ENCODE measurements at regions not wholly inside any gene's neighbourhood (a gene's known extent, or its start where the extent isn't known, plus 50 kb on each side); places are given as distances from the start of the nearest gene placed in this dataset.
"Not testable (repeated sequence)": the region's sequence is repeated elsewhere in the genome, so short reads cannot be mapped to it uniquely, and the experiment has no call there.

GRCh38 chr4:31678356-31678755 lies 958.2 kb downstream of the PCDH7 start:
- DNase-seq: no peak

GRCh38 chr4:31682796-31683195 lies 962.6 kb downstream of the PCDH7 start:
- DNase-seq: no peak

GRCh38 chr4:31687717-31688342 lies 967.7 kb downstream of the PCDH7 start:
- no peak for DNase-seq

- DNase-seq: no peak
Measured at GRCh38 chr4:31692399-31692940, 972.3 kb downstream of the PCDH7 start.

GRCh38 chr4:31701256-31701655 lies 981.1 kb downstream of the PCDH7 start:
- DNase-seq: no peak

GRCh38 chr4:31702326-31702725 lies 982.2 kb downstream of the PCDH7 start:
- no peak for DNase-seq

- DNase-seq: no peak
Measured at GRCh38 chr4:31714238-31714637, 994.1 kb downstream of the PCDH7 start.

GRCh38 chr4:31715302-31715701 lies 995.1 kb downstream of the PCDH7 start:
- DNase-seq: peak; percentile 45

GRCh38 chr4:31727030-31727429 lies 1006.9 kb downstream of the PCDH7 start:
- DNase-seq: no peak

GRCh38 chr4:31735004-31735403 lies 1014.8 kb downstream of the PCDH7 start:
- DNase-seq: no peak

GRCh38 chr4:31737419-31737818 lies 1017.2 kb downstream of the PCDH7 start:
- DNase-seq: no peak

GRCh38 chr4:31741326-31741725 lies 1021.2 kb downstream of the PCDH7 start:
- DNase-seq: no peak

- no peak for DNase-seq
Measured at GRCh38 chr4:31748382-31748781, 1028.2 kb downstream of the PCDH7 start.

GRCh38 chr4:31750581-31750980 lies 1030.4 kb downstream of the PCDH7 start:
- not testable (repeated sequence) for DNase-seq

GRCh38 chr4:31755751-31756150 lies 1035.6 kb downstream of the PCDH7 start:
- no peak for DNase-seq

- peak; percentile 4 for DNase-seq
Measured at GRCh38 chr4:31768756-31769155, 1048.6 kb downstream of the PCDH7 start.

GRCh38 chr4:31783311-31783710 lies 1063.1 kb downstream of the PCDH7 start:
- no peak for DNase-seq

GRCh38 chr4:31784558-31784957 lies 1064.4 kb downstream of the PCDH7 start:
- no peak for DNase-seq

GRCh38 chr4:31787701-31788100 lies 1067.5 kb downstream of the PCDH7 start:
- DNase-seq: no peak

GRCh38 chr4:31788676-31789075 lies 1068.5 kb downstream of the PCDH7 start:
- peak; percentile 27 for DNase-seq

- no peak for DNase-seq
Measured at GRCh38 chr4:31791666-31792065, 1071.5 kb downstream of the PCDH7 start.

GRCh38 chr4:31793907-31794306 lies 1073.7 kb downstream of the PCDH7 start:
- no peak for DNase-seq

- DNase-seq: not testable (repeated sequence)
Measured at GRCh38 chr4:31797052-31797451, 1076.9 kb downstream of the PCDH7 start.

- no peak for DNase-seq
Measured at GRCh38 chr4:31803526-31804195, 1083.5 kb downstream of the PCDH7 start.

- no peak for DNase-seq
Measured at GRCh38 chr4:31807036-31807435, 1086.9 kb downstream of the PCDH7 start.
